ENCODE measurements at regions not wholly inside any gene's neighbourhood (a gene's known extent, or its start where the extent isn't known, plus 50 kb on each side); places are given as distances from the start of the nearest gene placed in this dataset.

GRCh38 chr6:149216459-149216858, 101.1 kb upstream of the TAB2 start:
- no peak for DNase-seq (ENCODE audit: extremely low read depth, low read depth)
- TF ChIP-seq, protein P1, sequence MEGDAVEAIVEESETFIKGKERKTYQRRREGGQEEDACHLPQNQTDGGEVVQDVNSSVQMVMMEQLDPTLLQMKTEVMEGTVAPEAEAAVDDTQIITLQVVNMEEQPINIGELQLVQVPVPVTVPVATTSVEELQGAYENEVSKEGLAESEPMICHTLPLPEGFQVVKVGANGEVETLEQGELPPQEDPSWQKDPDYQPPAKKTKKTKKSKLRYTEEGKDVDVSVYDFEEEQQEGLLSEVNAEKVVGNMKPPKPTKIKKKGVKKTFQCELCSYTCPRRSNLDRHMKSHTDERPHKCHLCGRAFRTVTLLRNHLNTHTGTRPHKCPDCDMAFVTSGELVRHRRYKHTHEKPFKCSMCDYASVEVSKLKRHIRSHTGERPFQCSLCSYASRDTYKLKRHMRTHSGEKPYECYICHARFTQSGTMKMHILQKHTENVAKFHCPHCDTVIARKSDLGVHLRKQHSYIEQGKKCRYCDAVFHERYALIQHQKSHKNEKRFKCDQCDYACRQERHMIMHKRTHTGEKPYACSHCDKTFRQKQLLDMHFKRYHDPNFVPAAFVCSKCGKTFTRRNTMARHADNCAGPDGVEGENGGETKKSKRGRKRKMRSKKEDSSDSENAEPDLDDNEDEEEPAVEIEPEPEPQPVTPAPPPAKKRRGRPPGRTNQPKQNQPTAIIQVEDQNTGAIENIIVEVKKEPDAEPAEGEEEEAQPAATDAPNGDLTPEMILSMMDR (IDR thresholded peaks at IDR 0.05; ENCODE audit: low read depth, low read length, missing control alignments), result no peak
- H3K4me3 ChIP-seq (replicated peaks; ENCODE audit: low read depth, low read length), result no peak overlapping the region

GRCh38 chr6:149217466-149217888, 100.0 kb upstream of the TAB2 start:
- TF ChIP-seq, protein P1 (IDR thresholded peaks at IDR 0.05; ENCODE audit: low read depth, low read length, missing control alignments), result no peak
- DNase-seq (ENCODE audit: extremely low read depth, low read depth), result no peak

DNA sequence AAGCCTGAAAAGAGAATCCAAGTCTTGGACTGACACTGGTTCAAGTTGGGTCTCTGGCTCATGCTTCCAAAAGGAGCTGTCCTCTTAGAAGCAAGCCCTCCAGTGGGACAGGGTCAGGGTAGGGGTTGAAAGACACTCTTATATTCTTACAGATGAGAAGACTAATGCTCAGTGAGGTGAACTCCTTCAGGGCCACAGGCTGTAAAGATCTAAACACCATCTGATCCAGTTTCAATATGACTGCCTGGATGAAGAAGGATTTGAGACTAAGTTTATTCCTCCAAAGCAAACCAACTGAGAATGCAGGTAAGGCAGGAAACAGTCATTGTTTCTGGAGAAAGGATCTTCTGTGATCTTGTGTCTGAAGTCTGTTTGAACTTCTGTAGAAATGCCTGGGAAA, 99.0 kb upstream of the TAB2 start:
- DNase-seq (ENCODE audit: extremely low read depth, low read depth), result no peak
- TF ChIP-seq, protein P1 (IDR thresholded peaks at IDR 0.05; ENCODE audit: low read depth, low read length, missing control alignments), result no peak
- no peak overlapping the region for H3K4me3 ChIP-seq (replicated peaks; ENCODE audit: low read depth, low read length)

More at GRCh38 chr6:149217466-149217888, 100.0 kb upstream of the TAB2 start:
- no peak overlapping the region for H3K4me3 ChIP-seq (replicated peaks; ENCODE audit: low read depth, low read length)

- H3K4me3 ChIP-seq (replicated peaks; ENCODE audit: low read depth, low read length), result no peak overlapping the region
- TF ChIP-seq, protein P1 (IDR thresholded peaks at IDR 0.05; ENCODE audit: low read depth, low read length, missing control alignments), result no peak
These were observed 98.6 kb upstream of the TAB2 start for GRCh38 chr6:149218915-149219314.

DNA sequence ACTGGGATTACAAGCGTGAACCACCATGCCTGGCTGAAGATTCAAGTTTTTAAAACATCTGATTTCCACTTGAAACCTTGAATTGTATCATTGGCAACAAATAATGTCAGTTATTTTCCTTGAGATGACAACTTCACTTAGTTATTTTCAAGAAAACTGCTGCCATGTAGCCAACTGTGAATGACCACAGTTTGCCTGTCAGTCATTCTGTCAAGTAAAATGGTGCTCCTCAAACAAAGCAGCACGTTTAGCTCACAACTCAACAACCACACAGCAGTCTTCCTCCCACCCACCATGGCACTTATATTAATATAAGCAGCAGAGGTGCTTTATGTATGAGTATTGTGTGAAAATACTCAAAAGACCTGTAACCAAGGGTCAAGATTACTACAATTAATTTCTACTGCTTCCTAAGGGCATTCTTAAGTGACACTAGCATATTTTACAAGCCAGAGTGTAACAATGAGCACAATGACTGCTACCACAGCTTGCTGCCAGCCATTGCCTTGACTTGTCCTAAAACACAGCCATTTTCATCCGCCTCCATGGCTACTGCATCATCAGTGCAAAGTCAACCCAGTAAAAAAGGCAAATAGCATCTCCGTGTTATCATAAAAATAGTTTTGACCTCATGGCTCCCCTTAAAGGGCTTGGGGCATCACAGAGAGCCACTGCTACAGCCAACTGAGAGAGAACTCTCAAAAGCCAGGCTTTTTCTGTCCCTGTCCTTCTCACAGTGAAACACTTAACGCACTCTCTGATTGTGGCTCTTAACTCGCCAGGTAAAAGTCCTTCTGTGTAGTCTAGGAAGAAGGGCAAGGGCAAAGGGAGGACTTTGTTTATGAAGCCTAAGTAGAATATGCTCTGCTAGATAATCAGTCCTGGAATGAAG, 96.4 kb upstream of the TAB2 start:
- TF ChIP-seq, protein P1 (IDR thresholded peaks at IDR 0.05; ENCODE audit: low read depth, low read length, missing control alignments), result no peak
- DNase-seq (ENCODE audit: extremely low read depth, low read depth), result no peak
- H3K4me3 ChIP-seq (replicated peaks; ENCODE audit: low read depth, low read length), result no peak overlapping the region

More at GRCh38 chr6:149218915-149219314, 98.6 kb upstream of the TAB2 start:
- no peak for DNase-seq (ENCODE audit: extremely low read depth, low read depth)

DNA sequence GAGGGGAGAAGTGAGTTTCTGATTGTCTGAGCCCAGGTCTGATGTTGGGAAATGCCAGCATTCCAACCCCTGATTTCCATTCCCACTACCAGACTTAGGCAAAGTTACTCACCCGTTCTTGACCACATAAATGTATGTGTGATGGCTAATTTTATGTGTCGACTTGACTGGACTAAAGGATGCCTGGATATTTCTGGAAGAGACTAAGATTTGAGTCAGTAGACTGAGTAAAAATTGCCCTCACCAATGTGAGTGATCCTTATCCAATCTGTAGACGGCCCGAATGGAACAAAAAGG, 95.8 kb upstream of the TAB2 start:
- TF ChIP-seq, protein P1 (IDR thresholded peaks at IDR 0.05; ENCODE audit: low read depth, low read length, missing control alignments), result no peak
- no peak overlapping the region for H3K4me3 ChIP-seq (replicated peaks; ENCODE audit: low read depth, low read length)
- DNase-seq (ENCODE audit: extremely low read depth, low read depth), result no peak
